ENCODE measurements at regions not wholly inside any gene's neighbourhood (a gene's known extent, or its start where the extent isn't known, plus 50 kb on each side); places are given as distances from the start of the nearest gene placed in this dataset.

DNA sequence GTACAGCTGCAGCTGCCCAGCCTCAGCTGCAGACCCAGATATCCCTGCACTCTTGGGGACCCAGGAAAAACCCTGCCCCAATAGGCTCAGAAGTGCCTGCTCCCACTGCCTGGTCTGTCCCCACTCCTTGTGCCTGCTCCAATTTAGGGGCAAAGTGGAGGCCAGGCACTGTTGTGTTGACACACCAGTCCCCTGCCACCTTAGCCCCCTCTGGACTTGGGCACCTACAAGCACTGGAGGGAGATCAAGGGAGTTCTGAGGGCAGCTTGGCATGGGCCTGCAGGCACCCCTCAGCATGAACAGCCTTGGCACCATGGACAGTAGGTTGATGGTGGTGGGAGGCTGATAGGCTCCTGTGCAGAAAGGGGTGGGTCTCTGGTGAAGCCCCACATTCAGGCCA lies 2020.8 kb upstream of the ADGRL3 start (continued):
- TF ChIP-seq, protein P1, sequence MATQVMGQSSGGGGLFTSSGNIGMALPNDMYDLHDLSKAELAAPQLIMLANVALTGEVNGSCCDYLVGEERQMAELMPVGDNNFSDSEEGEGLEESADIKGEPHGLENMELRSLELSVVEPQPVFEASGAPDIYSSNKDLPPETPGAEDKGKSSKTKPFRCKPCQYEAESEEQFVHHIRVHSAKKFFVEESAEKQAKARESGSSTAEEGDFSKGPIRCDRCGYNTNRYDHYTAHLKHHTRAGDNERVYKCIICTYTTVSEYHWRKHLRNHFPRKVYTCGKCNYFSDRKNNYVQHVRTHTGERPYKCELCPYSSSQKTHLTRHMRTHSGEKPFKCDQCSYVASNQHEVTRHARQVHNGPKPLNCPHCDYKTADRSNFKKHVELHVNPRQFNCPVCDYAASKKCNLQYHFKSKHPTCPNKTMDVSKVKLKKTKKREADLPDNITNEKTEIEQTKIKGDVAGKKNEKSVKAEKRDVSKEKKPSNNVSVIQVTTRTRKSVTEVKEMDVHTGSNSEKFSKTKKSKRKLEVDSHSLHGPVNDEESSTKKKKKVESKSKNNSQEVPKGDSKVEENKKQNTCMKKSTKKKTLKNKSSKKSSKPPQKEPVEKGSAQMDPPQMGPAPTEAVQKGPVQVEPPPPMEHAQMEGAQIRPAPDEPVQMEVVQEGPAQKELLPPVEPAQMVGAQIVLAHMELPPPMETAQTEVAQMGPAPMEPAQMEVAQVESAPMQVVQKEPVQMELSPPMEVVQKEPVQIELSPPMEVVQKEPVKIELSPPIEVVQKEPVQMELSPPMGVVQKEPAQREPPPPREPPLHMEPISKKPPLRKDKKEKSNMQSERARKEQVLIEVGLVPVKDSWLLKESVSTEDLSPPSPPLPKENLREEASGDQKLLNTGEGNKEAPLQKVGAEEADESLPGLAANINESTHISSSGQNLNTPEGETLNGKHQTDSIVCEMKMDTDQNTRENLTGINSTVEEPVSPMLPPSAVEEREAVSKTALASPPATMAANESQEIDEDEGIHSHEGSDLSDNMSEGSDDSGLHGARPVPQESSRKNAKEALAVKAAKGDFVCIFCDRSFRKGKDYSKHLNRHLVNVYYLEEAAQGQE (IDR thresholded peaks at IDR 0.05; ENCODE audit: unreplicated experiment): no peak
- TF ChIP-seq EZH2phosphoT487 (IDR thresholded peaks at IDR 0.05; ENCODE audit: unreplicated experiment) (no peak), ZNF331 (CRISPR knock-in tag; IDR thresholded peaks at IDR 0.05; ENCODE audit: low read depth) (no peak), ZNF114 (CRISPR knock-in tag; IDR thresholded peaks at IDR 0.05) (no peak), NANOG (IDR thresholded peaks at IDR 0.05; ENCODE audit: borderline replicate concordance) (no peak)
- TF ChIP-seq, protein P2, sequence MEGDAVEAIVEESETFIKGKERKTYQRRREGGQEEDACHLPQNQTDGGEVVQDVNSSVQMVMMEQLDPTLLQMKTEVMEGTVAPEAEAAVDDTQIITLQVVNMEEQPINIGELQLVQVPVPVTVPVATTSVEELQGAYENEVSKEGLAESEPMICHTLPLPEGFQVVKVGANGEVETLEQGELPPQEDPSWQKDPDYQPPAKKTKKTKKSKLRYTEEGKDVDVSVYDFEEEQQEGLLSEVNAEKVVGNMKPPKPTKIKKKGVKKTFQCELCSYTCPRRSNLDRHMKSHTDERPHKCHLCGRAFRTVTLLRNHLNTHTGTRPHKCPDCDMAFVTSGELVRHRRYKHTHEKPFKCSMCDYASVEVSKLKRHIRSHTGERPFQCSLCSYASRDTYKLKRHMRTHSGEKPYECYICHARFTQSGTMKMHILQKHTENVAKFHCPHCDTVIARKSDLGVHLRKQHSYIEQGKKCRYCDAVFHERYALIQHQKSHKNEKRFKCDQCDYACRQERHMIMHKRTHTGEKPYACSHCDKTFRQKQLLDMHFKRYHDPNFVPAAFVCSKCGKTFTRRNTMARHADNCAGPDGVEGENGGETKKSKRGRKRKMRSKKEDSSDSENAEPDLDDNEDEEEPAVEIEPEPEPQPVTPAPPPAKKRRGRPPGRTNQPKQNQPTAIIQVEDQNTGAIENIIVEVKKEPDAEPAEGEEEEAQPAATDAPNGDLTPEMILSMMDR (conservative IDR thresholded peaks at IDR 0.05; ENCODE audit: low read depth in 2 of 2): no peak

DNA sequence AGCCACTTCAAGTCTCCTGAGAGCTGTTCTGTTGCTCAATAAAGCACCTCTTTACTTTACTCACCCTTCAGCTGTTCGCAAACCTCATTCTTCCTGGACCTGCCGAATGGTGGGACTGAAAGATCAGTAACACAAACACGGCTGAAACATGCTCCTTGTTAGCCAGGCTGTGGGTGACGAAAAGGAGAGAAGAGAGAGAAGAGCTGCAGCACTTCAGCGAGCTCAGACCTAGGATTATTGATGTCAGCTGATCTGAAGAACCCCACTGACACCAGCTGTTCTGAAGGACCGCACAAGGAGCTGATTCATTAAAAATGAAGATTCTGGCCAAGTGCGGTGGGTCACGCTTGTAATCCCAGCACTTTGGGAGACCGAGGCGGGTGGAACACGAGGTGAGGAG lies 2020.0 kb upstream of the ADGRL3 start:
- peak overlapping the region; percentile 23; the same call in 1 of the 2 replicates for H2AFZ ChIP-seq
- H3K36me3 ChIP-seq (ENCODE audit: insufficient read depth): no peaks in the 10 kb centered on the region
- Mint-ChIP-seq H3K4me3 (no peak overlapping the region), H3K36me3 (ENCODE audit: low read depth) (no peaks in the 10 kb centered on the region), H3K27ac (no peak overlapping the region), H3K4me1 (no peaks in the 10 kb centered on the region), H3K27me3 (ENCODE audit: insufficient read depth, low read depth, poor library complexity) (no peaks in the 10 kb centered on the region), H3K9me3 (no peaks in the 10 kb centered on the region)
- ATAC-seq: no peak
- H4K20me1 ChIP-seq (replicated peaks; ENCODE audit: insufficient read depth): no peaks in the 10 kb centered on the region
- no peak for DNase-seq (ENCODE audit: low spot score)
- H3K27ac ChIP-seq (ENCODE audit: low read depth): no peak overlapping the region
- no peaks in the 10 kb centered on the region for H3K79me2 ChIP-seq (replicated peaks; ENCODE audit: insufficient read depth)
- no peaks in the 10 kb centered on the region for H3K4me1 ChIP-seq (ENCODE audit: insufficient read depth)
- no peaks in the 10 kb centered on the region for H3F3A ChIP-seq (replicated peaks; ENCODE audit: low read depth)
- H3K4me2 ChIP-seq: no peak overlapping the region
- H3K4me3 ChIP-seq: no peak overlapping the region
- H3K27me3 ChIP-seq (ENCODE audit: insufficient read depth): no peaks in the 10 kb centered on the region
- no peaks in the 10 kb centered on the region for H3K9me2 ChIP-seq (ENCODE audit: insufficient read depth)
- no peak for TF ChIP-seq CREB1 (CRISPR knock-in tag; IDR thresholded peaks at IDR 0.05; ENCODE audit: low read depth)
- TF ChIP-seq, protein P2 (conservative IDR thresholded peaks at IDR 0.05; ENCODE audit: low read depth in 2 of 2): no peak
- no peak for TF ChIP-seq EZH2 (IDR thresholded peaks at IDR 0.05; ENCODE audit: low read depth, unreplicated experiment)
- TF ChIP-seq, protein P3, sequence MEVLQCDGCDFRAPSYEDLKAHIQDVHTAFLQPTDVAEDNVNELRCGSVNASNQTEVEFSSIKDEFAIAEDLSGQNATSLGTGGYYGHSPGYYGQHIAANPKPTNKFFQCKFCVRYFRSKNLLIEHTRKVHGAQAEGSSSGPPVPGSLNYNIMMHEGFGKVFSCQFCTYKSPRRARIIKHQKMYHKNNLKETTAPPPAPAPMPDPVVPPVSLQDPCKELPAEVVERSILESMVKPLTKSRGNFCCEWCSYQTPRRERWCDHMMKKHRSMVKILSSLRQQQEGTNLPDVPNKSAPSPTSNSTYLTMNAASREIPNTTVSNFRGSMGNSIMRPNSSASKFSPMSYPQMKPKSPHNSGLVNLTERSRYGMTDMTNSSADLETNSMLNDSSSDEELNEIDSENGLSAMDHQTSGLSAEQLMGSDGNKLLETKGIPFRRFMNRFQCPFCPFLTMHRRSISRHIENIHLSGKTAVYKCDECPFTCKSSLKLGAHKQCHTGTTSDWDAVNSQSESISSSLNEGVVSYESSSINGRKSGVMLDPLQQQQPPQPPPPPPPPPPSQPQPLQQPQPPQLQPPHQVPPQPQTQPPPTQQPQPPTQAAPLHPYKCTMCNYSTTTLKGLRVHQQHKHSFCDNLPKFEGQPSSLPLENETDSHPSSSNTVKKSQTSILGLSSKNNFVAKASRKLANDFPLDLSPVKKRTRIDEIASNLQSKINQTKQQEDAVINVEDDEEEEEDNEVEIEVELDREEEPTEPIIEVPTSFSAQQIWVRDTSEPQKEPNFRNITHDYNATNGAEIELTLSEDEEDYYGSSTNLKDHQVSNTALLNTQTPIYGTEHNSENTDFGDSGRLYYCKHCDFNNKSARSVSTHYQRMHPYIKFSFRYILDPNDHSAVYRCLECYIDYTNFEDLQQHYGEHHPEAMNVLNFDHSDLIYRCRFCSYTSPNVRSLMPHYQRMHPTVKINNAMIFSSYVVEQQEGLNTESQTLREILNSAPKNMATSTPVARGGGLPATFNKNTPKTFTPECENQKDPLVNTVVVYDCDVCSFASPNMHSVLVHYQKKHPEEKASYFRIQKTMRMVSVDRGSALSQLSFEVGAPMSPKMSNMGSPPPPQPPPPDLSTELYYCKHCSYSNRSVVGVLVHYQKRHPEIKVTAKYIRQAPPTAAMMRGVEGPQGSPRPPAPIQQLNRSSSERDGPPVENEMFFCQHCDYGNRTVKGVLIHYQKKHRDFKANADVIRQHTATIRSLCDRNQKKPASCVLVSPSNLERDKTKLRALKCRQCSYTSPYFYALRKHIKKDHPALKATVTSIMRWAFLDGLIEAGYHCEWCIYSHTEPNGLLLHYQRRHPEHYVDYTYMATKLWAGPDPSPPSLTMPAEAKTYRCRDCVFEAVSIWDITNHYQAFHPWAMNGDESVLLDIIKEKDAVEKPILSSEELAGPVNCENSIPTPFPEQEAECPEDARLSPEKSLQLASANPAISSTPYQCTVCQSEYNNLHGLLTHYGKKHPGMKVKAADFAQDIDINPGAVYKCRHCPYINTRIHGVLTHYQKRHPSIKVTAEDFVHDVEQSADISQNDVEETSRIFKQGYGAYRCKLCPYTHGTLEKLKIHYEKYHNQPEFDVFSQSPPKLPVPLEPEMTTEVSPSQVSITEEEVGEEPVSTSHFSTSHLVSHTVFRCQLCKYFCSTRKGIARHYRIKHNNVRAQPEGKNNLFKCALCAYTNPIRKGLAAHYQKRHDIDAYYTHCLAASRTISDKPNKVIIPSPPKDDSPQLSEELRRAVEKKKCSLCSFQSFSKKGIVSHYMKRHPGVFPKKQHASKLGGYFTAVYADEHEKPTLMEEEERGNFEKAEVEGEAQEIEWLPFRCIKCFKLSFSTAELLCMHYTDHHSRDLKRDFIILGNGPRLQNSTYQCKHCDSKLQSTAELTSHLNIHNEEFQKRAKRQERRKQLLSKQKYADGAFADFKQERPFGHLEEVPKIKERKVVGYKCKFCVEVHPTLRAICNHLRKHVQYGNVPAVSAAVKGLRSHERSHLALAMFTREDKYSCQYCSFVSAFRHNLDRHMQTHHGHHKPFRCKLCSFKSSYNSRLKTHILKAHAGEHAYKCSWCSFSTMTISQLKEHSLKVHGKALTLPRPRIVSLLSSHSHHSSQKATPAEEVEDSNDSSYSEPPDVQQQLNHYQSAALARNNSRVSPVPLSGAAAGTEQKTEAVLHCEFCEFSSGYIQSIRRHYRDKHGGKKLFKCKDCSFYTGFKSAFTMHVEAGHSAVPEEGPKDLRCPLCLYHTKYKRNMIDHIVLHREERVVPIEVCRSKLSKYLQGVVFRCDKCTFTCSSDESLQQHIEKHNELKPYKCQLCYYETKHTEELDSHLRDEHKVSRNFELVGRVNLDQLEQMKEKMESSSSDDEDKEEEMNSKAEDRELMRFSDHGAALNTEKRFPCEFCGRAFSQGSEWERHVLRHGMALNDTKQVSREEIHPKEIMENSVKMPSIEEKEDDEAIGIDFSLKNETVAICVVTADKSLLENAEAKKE (CRISPR knock-in tag; IDR thresholded peaks at IDR 0.05): no peak
- no peak for TF ChIP-seq POLR2AphosphoS5 (IDR thresholded peaks at IDR 0.05; ENCODE audit: low read depth)
- TF ChIP-seq JUNB (IDR thresholded peaks at IDR 0.05; ENCODE audit: unreplicated experiment): no peak
